GM06990 (cell line): ENCODE measurements at regions not wholly inside any gene's neighbourhood (a gene's known extent, or its start where the extent isn't known, plus 50 kb on each side); places are given as distances from the start of the nearest gene placed in this dataset.
A peak's percentile ranks its signal among the peaks of the same experiment; 100 is the strongest.

ENCODE experiments used
- DNase-seq: peaks from one replicate; pipeline ENCODE4 v3.0.0-alpha.2; 2011; ENCODE audit not compliant: insufficient read length; ENCODE audit errors: extremely low read depth
- H3K27me3 ChIP-seq: replicated peaks from 2 replicates; pipeline ENCODE4 v1.6.0; 2011; ENCODE audit warnings: low read length; ENCODE audit not compliant: control insufficient read depth, insufficient read depth
- H3K36me3 ChIP-seq: 2 replicates; pipeline ENCODE4 v1.5.1; 2011; ENCODE audit warnings: low read length; ENCODE audit not compliant: control insufficient read depth, insufficient read depth
- H3K4me3 ChIP-seq: replicated peaks from 2 replicates; pipeline ENCODE4 v1.5.1; 2011; ENCODE audit warnings: low read depth, mild to moderate bottlenecking, control low read depth, low read length
- CTCF ChIP-seq: IDR thresholded peaks from 2 replicates; pipeline ENCODE4 v1.5.1; 2011; ENCODE audit warnings: low read length, control low read depth, mild to moderate bottlenecking, inconsistent platforms; ENCODE audit not compliant: insufficient read depth, poor library complexity, severe bottlenecking

GRCh38 chr6:105791583-105792318 lies 294.4 kb upstream of the PRDM1 start:
- Histone ChIP-seq H3K4me3 (no peak overlapping the region), H3K27me3 (no peaks in the 10 kb centered on the region), H3K36me3 (no peaks in the 10 kb centered on the region)
- TF ChIP-seq CTCF = no peak
- peak; percentile 34 for DNase-seq

- TF ChIP-seq CTCF = no peak
Measured at GRCh38 chr6:105791179-105791578, 295.0 kb upstream of the PRDM1 start.

DNA sequence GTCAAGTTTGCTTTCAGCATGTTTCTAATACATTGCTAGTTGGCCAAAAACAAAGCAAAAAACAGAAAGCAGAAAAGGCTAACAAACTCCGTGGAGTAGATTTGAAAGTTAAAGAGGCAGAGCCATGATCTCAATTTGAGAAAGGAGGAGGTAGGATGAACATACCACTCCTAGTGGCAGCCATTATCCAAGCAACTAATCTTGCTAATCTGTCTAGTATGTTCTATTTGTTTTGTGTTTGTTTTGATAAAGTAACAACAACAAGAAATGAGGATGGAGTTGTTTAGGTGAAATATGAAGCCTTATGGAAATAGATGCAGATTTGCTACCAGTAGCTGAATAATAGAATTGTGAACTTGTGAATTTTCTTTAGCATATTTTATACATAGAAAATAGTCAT lies 295.5 kb upstream of the PRDM1 start:
- Histone ChIP-seq H3K36me3 (no peaks in the 10 kb centered on the region), H3K27me3 (no peaks in the 10 kb centered on the region), H3K4me3 (no peak overlapping the region)
- DNase-seq = no peak
- no peak for TF ChIP-seq CTCF

More at GRCh38 chr6:105791179-105791578, 295.0 kb upstream of the PRDM1 start:
- no peak overlapping the region for H3K4me3 ChIP-seq
- no peaks in the 10 kb centered on the region for H3K27me3 ChIP-seq
- DNase-seq = no peak
- no peaks in the 10 kb centered on the region for H3K36me3 ChIP-seq

DNA sequence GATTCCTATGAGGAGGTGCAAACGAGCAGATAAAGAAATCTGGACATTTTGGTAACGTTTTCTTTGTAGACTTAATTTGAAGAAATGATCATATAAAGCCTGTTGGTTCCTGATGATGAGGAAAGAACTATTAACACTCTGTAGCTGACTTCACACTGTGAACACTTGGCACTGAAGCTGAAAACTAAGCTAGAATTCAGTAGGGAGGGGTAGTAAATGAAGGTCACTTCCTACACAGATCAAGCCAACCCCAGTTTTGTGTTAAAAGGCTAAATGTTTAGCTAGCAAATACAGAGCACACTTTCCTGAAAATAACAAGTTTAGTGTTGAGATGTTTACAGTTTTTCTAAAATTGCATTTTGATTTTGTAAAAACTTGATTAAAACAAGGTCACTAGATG lies 296.2 kb upstream of the PRDM1 start:
- DNase-seq = no peak
- no peaks in the 10 kb centered on the region for H3K27me3 ChIP-seq
- TF ChIP-seq CTCF = no peak
- H3K36me3 ChIP-seq = no peaks in the 10 kb centered on the region
- no peak overlapping the region for H3K4me3 ChIP-seq

DNA sequence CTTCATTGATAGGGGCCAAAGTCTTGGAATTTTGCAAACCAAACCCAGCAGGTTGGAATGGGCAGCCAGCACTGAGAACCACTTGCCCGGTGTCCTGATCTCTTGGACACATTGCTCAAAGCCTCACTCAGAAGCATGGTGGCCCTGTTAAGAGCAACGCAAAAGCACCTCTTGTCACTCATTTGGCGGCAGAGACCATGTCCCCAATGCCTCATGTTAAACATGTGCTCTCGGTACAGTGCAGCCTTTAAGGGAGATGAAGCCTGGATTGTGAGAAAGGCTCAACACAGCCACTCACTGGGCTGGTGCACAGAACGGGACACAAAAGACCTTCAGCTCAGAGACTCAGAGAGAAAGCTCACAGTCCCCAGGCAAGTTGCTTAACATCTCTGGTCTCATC lies 298.4 kb upstream of the PRDM1 start:
- no peak for DNase-seq
- Histone ChIP-seq H3K4me3 (no peak overlapping the region), H3K27me3 (no peaks in the 10 kb centered on the region), H3K36me3 (no peaks in the 10 kb centered on the region)
- no peak for TF ChIP-seq CTCF
